ENCODE measurements at regions not wholly inside any gene's neighbourhood (a gene's known extent, or its start where the extent isn't known, plus 50 kb on each side); places are given as distances from the start of the nearest gene placed in this dataset.

- Histone ChIP-seq H4K20me1 (ENCODE audit: control insufficient read depth, insufficient read depth, low read depth, low read length) (no peaks in the 10 kb centered on the region), H3K4me1 (ENCODE audit: control insufficient read depth, low read length) (peaks cover 2% of the 10 kb centered on the region), H3K9me3 (ENCODE audit: control insufficient read depth, insufficient read depth, low read length) (no peaks in the 10 kb centered on the region), H3K36me3 (ENCODE audit: control insufficient read depth, low read length) (no peaks in the 10 kb centered on the region), H3K79me2 (ENCODE audit: control insufficient read depth, low read length) (no peaks in the 10 kb centered on the region), H3K27ac (ENCODE audit: low read depth, low read length) (no peak overlapping the region), H3K9me2 (replicated peaks; ENCODE audit: control insufficient read depth, low read length) (no peaks in the 10 kb centered on the region), H3K27me3 (ENCODE audit: control insufficient read depth, low read length) (no peaks in the 10 kb centered on the region; the same call in 1 of the 2 replicates), H3K4me2 (ENCODE audit: low read length) (no peak overlapping the region), H3F3A (ENCODE audit: control insufficient read depth, insufficient read depth) (no peaks in the 10 kb centered on the region), H3K4me3 (ENCODE audit: low read length) (no peak overlapping the region)
- no peak for TF ChIP-seq EZH2phosphoT487 (IDR thresholded peaks at IDR 0.05; ENCODE audit: borderline replicate concordance, low read length)
- no peak for TF ChIP-seq CTCF (IDR thresholded peaks at IDR 0.05; ENCODE audit: low read depth, low read length, poor library complexity, severe bottlenecking)
These were observed 191.6 kb upstream of the GSE1 start for GRCh38 chr16:85421338-85422195.

- H3K27me3 ChIP-seq (ENCODE audit: control insufficient read depth, low read length) = no peaks in the 10 kb centered on the region; the same call in 1 of the 2 replicates
- H3K4me2 ChIP-seq (ENCODE audit: low read length) = no peak overlapping the region
- H3K27ac ChIP-seq (ENCODE audit: low read depth, low read length) = no peak overlapping the region
- H4K20me1 ChIP-seq (ENCODE audit: control insufficient read depth, insufficient read depth, low read depth, low read length) = no peaks in the 10 kb centered on the region
- H3K79me2 ChIP-seq (ENCODE audit: control insufficient read depth, low read length) = no peaks in the 10 kb centered on the region
- no peak overlapping the region for H3K4me3 ChIP-seq (ENCODE audit: low read length)
- H3K9me3 ChIP-seq (ENCODE audit: control insufficient read depth, insufficient read depth, low read length) = no peaks in the 10 kb centered on the region
- H3K36me3 ChIP-seq (ENCODE audit: control insufficient read depth, low read length) = no peaks in the 10 kb centered on the region
- TF ChIP-seq CTCF (IDR thresholded peaks at IDR 0.05; ENCODE audit: low read depth, low read length, poor library complexity, severe bottlenecking) (no peak), EZH2phosphoT487 (IDR thresholded peaks at IDR 0.05; ENCODE audit: borderline replicate concordance, low read length) (no peak)
- no peaks in the 10 kb centered on the region for H3K4me1 ChIP-seq (ENCODE audit: control insufficient read depth, low read length)
- no peaks in the 10 kb centered on the region for H3F3A ChIP-seq (ENCODE audit: control insufficient read depth, insufficient read depth)
- H3K9me2 ChIP-seq (replicated peaks; ENCODE audit: control insufficient read depth, low read length) = no peaks in the 10 kb centered on the region
These were observed 190.9 kb upstream of the GSE1 start for GRCh38 chr16:85422196-85422631.

GRCh38 chr16:85422632-85423550, 190.2 kb upstream of the GSE1 start:
- no peaks in the 10 kb centered on the region for H3K79me2 ChIP-seq (ENCODE audit: control insufficient read depth, low read length)
- H3K4me2 ChIP-seq (ENCODE audit: low read length) = no peak overlapping the region
- no peaks in the 10 kb centered on the region for H3K36me3 ChIP-seq (ENCODE audit: control insufficient read depth, low read length)
- no peaks in the 10 kb centered on the region for H3K9me2 ChIP-seq (replicated peaks; ENCODE audit: control insufficient read depth, low read length)
- no peaks in the 10 kb centered on the region for H3K9me3 ChIP-seq (ENCODE audit: control insufficient read depth, insufficient read depth, low read length)
- TF ChIP-seq CTCF (IDR thresholded peaks at IDR 0.05; ENCODE audit: low read depth, low read length, poor library complexity, severe bottlenecking) (no peak), EZH2phosphoT487 (IDR thresholded peaks at IDR 0.05; ENCODE audit: borderline replicate concordance, low read length) (no peak)
- no peaks in the 10 kb centered on the region for H3F3A ChIP-seq (ENCODE audit: control insufficient read depth, insufficient read depth)
- no peaks in the 10 kb centered on the region; the same call in 1 of the 2 replicates for H3K27me3 ChIP-seq (ENCODE audit: control insufficient read depth, low read length)
- no peak overlapping the region for H3K4me3 ChIP-seq (ENCODE audit: low read length)
- H3K27ac ChIP-seq (ENCODE audit: low read depth, low read length) = no peak overlapping the region
- no peaks in the 10 kb centered on the region for H4K20me1 ChIP-seq (ENCODE audit: control insufficient read depth, insufficient read depth, low read depth, low read length)
- no peaks in the 10 kb centered on the region for H3K4me1 ChIP-seq (ENCODE audit: control insufficient read depth, low read length)
